ENCODE measurements at regions not wholly inside any gene's neighbourhood (a gene's known extent, or its start where the extent isn't known, plus 50 kb on each side); places are given as distances from the start of the nearest gene placed in this dataset.

DNA sequence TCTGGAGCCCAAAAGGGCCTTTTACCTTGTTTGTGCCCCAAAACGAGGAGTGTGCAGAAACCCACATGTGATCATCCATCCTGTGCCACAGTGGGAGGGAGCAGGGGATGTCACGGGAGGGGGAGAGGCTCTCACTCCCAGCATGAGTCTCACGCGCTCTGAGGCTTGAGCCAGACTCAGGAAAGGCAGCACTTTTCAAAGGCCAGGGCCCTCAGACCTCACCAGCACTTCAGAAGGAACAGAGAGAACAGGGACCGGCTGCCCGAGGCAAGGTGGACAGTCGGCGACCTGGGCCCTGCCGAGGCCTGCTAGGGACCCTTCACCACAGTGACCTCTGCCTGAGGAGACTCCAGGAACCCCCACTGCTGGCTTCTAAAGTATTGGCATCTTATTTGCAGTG is 71.7 kb upstream of the WASF3 start:
- Histone ChIP-seq H3K18ac (ENCODE audit: insufficient read length, low read depth, low read length) (no peak overlapping the region), H3K9me3 (ENCODE audit: control insufficient read depth, low read depth, low read length) (no peaks in the 10 kb centered on the region), H3K4me2 (ENCODE audit: insufficient read depth, insufficient read length, low read length) (no peak overlapping the region), H2AFZ (ENCODE audit: low read length) (no peak overlapping the region), H3K27me3 (ENCODE audit: insufficient read depth, low read length) (no peaks in the 10 kb centered on the region), H3K56ac (ENCODE audit: insufficient read length, low read depth, low read length) (no peak overlapping the region), H4K8ac (replicated peaks; ENCODE audit: insufficient read length, low read depth, low read length) (no peak overlapping the region), H3K14ac (ENCODE audit: insufficient read depth, low read length) (no peak overlapping the region; the same call in 1 of the 2 replicates), H3K23me2 (ENCODE audit: insufficient read length, low read depth, low read length, poor library complexity, severe bottlenecking) (no peaks in the 10 kb centered on the region), H3K27ac (ENCODE audit: insufficient read length, low read depth, low read length) (no peak overlapping the region), H3T11ph (ENCODE audit: low read length) (no peak overlapping the region), H4K5ac (ENCODE audit: insufficient read length, low read depth, low read length) (no peak overlapping the region), H3K4ac (ENCODE audit: low read depth, low read length) (no peak overlapping the region), H2BK15ac (ENCODE audit: low read depth, low read length) (no peak overlapping the region), H3K4me1 (ENCODE audit: insufficient read depth, low read length) (no peaks in the 10 kb centered on the region), H3K79me1 (ENCODE audit: insufficient read depth, low read depth, low read length, poor library complexity, severe bottlenecking) (no peaks in the 10 kb centered on the region), H4K91ac (ENCODE audit: insufficient read length, low read depth, low read length) (no peak overlapping the region), H2BK5ac (ENCODE audit: insufficient read length, low read length) (no peak overlapping the region), H3K9ac (ENCODE audit: extremely low read depth, insufficient read length, low read length) (no peak overlapping the region), H2BK20ac (ENCODE audit: low read depth, low read length, poor library complexity, severe bottlenecking) (no peak overlapping the region), H4K20me1 (ENCODE audit: control insufficient read depth, insufficient read depth, insufficient read length) (no peaks in the 10 kb centered on the region), H3K79me2 (ENCODE audit: insufficient read depth, low read length) (no peaks in the 10 kb centered on the region), H3K23ac (ENCODE audit: insufficient read length, low read depth, low read length) (no peak overlapping the region), H2BK12ac (ENCODE audit: insufficient read length, low read depth, low read length) (no peak overlapping the region), H2BK120ac (ENCODE audit: low read depth, low read length, poor library complexity, severe bottlenecking) (no peak overlapping the region), H2AK5ac (ENCODE audit: insufficient read length, low read length) (no peak overlapping the region)
- H3K27ac Mint-ChIP-seq, result peak overlapping the region in 1 of 3 experiments; percentile 76; a peak in 1 of 7 replicates
- H3K27me3 Mint-ChIP-seq (ENCODE audit: low read depth), result peaks cover 3% of the 10 kb centered on the region; the same call in 1 of the 2 replicates
- no peak for DNase-seq
- TF ChIP-seq, protein P1, sequence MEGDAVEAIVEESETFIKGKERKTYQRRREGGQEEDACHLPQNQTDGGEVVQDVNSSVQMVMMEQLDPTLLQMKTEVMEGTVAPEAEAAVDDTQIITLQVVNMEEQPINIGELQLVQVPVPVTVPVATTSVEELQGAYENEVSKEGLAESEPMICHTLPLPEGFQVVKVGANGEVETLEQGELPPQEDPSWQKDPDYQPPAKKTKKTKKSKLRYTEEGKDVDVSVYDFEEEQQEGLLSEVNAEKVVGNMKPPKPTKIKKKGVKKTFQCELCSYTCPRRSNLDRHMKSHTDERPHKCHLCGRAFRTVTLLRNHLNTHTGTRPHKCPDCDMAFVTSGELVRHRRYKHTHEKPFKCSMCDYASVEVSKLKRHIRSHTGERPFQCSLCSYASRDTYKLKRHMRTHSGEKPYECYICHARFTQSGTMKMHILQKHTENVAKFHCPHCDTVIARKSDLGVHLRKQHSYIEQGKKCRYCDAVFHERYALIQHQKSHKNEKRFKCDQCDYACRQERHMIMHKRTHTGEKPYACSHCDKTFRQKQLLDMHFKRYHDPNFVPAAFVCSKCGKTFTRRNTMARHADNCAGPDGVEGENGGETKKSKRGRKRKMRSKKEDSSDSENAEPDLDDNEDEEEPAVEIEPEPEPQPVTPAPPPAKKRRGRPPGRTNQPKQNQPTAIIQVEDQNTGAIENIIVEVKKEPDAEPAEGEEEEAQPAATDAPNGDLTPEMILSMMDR (conservative IDR thresholded peaks at IDR 0.05), result no peak
- WGBS (ENCODE audit: extremely low coverage, insufficient read length, low lambda C conversion rate), result no CpG with 5 or more reads among the region's 9 CpGs
- H3K4me1 Mint-ChIP-seq, result peaks cover 7% of the 10 kb centered on the region in 2 experiments; a peak in 2 of 4 replicates
- no peaks in the 10 kb centered on the region for H3K36me3 Mint-ChIP-seq (ENCODE audit: insufficient read depth in 1 of 3, low read depth in 3 of 3)
- H3K4me3 Mint-ChIP-seq, result no peak overlapping the region
- no peaks in the 10 kb centered on the region for H3K9me3 Mint-ChIP-seq

Measured in H9 (cell line).